Left ventricle myocardium inferior (tissue), 1 donor: ENCODE measurements at regions not wholly inside any gene's neighbourhood (a gene's known extent, or its start where the extent isn't known, plus 50 kb on each side); places are given as distances from the start of the nearest gene placed in this dataset.

ENCODE experiments used
- DNase-seq: peaks from one replicate; pipeline ENCODE4 v3.0.0-alpha.2; 2020
- H3K27ac ChIP-seq: fragments of 200-600 bp; replicated peaks from 2 replicates; pipeline ENCODE4 v1.8.0; 2021
- H3K27me3 ChIP-seq: fragments of 200-600 bp; 2 replicates; pipeline ENCODE4 v1.8.0; 2021; ENCODE audit warnings: low read depth
- H3K36me3 ChIP-seq: fragments of 200-600 bp; 2 replicates; pipeline ENCODE4 v1.8.0; 2021
- H3K4me1 ChIP-seq: fragments of 200-600 bp; 2 replicates; pipeline ENCODE4 v1.8.0; 2021
- H3K4me3 ChIP-seq: fragments of 200-600 bp; 2 replicates; pipeline ENCODE4 v1.8.0; 2021; ENCODE audit warnings: mild to moderate bottlenecking, moderate library complexity
- H3K9me3 ChIP-seq: fragments of 200-600 bp; replicated peaks from 2 replicates; pipeline ENCODE4 v1.8.0; 2021
- CTCF ChIP-seq: fragments of 200-600 bp; IDR thresholded peaks from 2 replicates; pipeline ENCODE4 v1.8.0; 2021; ENCODE audit warnings: antibody characterized with exemption, mild to moderate bottlenecking, borderline replicate concordance
- intact Hi-C: fragments of 100-400 bp; cut with micrococcal nuclease; formaldehyde crosslinking; loops from one replicate; pipeline ENCODE4 v1.11.0; 2022
- donor health status: DM: no; HTN: yes; CAD: no; lungs with severe emphysema.

DNA sequence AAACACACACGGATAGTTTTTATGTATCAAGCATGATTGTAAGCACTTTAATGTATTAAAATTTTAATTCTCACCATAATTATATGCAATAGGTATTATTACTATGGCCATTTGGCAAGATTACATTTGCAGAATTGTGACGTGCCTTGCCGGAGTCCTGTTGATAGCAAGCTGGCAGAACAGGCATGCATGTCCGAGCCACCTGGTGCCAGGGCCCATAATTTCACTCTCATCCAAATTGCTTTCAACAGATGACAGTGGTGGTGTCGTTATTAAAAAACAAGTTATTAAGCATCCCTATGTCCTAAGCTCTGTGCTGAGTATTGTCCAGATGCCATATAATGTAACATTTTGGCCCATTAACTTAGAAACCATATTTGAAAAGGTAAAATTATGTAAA is 374.3 kb downstream of the FOXO1 start:
- Histone ChIP-seq H3K4me1 (peaks cover 21% of the 10 kb centered on the region), H3K9me3 (peaks cover 21% of the 10 kb centered on the region), H3K27ac (peak overlapping the region; percentile 2), H3K4me3 (no peak overlapping the region), H3K36me3 (no peaks in the 10 kb centered on the region), H3K27me3 (no peaks in the 10 kb centered on the region)
- no peak for TF ChIP-seq CTCF
- DNase-seq, result peak; percentile 36
- intact Hi-C loops, result no loop called here

DNA sequence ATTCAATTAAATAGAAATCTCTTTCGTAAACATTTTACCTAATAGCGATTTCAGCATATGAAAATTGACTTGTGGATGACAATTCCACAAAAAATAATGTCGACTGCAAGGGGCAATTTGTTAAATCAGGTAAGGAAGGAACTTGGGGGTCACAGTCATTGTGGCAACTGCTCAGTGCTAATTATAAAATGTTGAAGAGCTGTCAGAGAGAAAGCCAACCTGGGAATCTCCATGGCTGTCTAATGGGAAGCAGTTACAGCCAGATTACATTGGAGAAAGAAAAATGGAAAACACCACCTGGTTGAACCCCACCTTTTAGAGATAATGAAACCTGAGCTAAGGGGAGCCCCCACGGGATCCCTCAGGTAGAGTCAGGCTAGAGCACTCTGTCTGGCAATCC is 373.9 kb downstream of the FOXO1 start:
- Histone ChIP-seq H3K4me3 (no peak overlapping the region), H3K9me3 (peaks cover 22% of the 10 kb centered on the region), H3K27me3 (no peaks in the 10 kb centered on the region), H3K36me3 (no peaks in the 10 kb centered on the region), H3K4me1 (peaks cover 21% of the 10 kb centered on the region), H3K27ac (peak overlapping the region; percentile 2)
- intact Hi-C loops, result no loop called here
- no peak for DNase-seq
- TF ChIP-seq CTCF, result no peak

DNA sequence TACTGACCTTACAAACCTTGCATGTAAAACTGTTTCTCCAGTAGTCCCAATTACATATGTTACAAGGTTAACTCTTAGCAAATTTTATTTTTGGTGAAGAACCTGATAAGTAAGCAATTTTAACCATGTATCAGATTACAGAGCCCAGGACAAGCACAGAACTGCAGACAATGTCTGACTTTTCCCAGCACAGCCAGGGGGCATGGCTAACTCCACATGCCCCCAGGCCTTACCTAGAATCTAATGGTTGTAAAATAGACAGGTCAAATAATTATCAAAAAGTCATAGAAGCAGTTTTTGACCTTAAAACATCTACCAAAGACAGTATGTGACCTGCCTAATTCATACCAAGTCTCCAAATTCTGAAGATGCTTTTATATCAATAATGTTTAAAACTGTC is 364.1 kb downstream of the FOXO1 start:
- H3K4me1 ChIP-seq, result no peaks in the 10 kb centered on the region
- TF ChIP-seq CTCF, result no peak
- H3K27ac ChIP-seq, result no peak overlapping the region
- intact Hi-C loops, result no loop called here
- H3K9me3 ChIP-seq, result peaks cover 25% of the 10 kb centered on the region
- no peak for DNase-seq
- H3K27me3 ChIP-seq, result no peaks in the 10 kb centered on the region
- H3K4me3 ChIP-seq, result no peak overlapping the region
- H3K36me3 ChIP-seq, result no peaks in the 10 kb centered on the region

- Histone ChIP-seq H3K27me3 (no peaks in the 10 kb centered on the region), H3K36me3 (no peaks in the 10 kb centered on the region)
These were observed 362.1 kb downstream of the FOXO1 start for GRCh38 chr13:40304391-40304790.

DNA sequence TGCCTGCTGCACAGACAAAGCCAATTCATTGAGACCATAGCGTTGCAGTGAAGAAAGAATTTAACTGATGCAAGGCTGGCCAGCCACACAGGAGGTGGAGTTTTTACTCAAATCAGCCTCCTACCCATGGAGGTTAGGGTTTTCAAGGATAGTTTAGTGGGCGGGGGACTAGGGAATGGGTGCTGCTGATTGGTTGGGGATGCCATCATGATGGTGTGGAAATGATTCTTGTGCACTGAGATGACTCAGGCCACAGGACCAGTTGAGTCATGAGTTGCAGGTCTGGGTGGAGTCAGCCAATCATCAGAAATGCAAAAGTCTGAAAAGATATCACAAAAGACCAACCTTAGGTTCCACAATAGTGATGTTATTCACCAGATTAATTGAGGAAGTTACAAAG is 359.6 kb downstream of the FOXO1 start:
- no peaks in the 10 kb centered on the region for H3K4me1 ChIP-seq
- DNase-seq, result no peak
- H3K4me3 ChIP-seq, result no peak overlapping the region
- no peak overlapping the region for H3K27ac ChIP-seq
- intact Hi-C loops, result no loop called here
- no peaks in the 10 kb centered on the region for H3K36me3 ChIP-seq
- H3K9me3 ChIP-seq, result peaks cover 12% of the 10 kb centered on the region
- no peak for TF ChIP-seq CTCF
- no peaks in the 10 kb centered on the region for H3K27me3 ChIP-seq

More at GRCh38 chr13:40304391-40304790, 362.1 kb downstream of the FOXO1 start:
- Histone ChIP-seq H3K4me3 (no peak overlapping the region), H3K27ac (no peak overlapping the region), H3K9me3 (peaks cover 25% of the 10 kb centered on the region), H3K4me1 (no peaks in the 10 kb centered on the region)
- DNase-seq, result no peak
- intact Hi-C loops, result no loop called here
- TF ChIP-seq CTCF, result no peak

DNA sequence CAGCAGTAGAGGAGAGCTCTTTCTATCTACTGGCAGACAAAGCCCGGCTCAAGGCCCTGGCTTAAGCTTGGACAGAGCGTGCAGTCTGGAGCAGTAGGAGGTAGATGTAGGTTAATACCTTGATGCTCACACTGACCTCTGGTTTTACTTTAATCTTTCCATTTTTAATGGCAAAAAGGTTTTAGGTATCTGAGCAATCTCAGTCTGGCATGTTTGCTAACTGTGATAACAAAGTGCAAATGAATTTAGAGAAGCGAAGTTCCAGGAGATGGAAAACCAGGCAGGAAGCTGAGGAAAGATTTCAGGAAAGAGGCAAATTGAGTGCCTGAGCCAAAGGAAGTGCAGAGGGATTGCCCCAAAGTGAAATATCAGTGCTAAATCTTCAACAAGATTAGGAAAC is 356.6 kb downstream of the FOXO1 start:
- peaks cover 12% of the 10 kb centered on the region for H3K9me3 ChIP-seq
- H3K36me3 ChIP-seq, result no peaks in the 10 kb centered on the region
- no peak overlapping the region for H3K27ac ChIP-seq
- H3K4me3 ChIP-seq, result no peak overlapping the region
- TF ChIP-seq CTCF, result no peak
- no peaks in the 10 kb centered on the region for H3K27me3 ChIP-seq
- intact Hi-C loops, result no loop called here
- peaks cover 7% of the 10 kb centered on the region for H3K4me1 ChIP-seq
- DNase-seq, result no peak
